RPMI8226 (cell line): ENCODE measurements at regions not wholly inside any gene's neighbourhood (a gene's known extent, or its start where the extent isn't known, plus 50 kb on each side); places are given as distances from the start of the nearest gene placed in this dataset.

Experiments used
- DNase-seq: peaks from one replicate; pipeline ENCODE4 v3.0.0-alpha.2; 2015

GRCh38 chrX:26334232-26334631, 118.3 kb downstream of the MAGEB5 start:
- DNase-seq = no peak

DNA sequence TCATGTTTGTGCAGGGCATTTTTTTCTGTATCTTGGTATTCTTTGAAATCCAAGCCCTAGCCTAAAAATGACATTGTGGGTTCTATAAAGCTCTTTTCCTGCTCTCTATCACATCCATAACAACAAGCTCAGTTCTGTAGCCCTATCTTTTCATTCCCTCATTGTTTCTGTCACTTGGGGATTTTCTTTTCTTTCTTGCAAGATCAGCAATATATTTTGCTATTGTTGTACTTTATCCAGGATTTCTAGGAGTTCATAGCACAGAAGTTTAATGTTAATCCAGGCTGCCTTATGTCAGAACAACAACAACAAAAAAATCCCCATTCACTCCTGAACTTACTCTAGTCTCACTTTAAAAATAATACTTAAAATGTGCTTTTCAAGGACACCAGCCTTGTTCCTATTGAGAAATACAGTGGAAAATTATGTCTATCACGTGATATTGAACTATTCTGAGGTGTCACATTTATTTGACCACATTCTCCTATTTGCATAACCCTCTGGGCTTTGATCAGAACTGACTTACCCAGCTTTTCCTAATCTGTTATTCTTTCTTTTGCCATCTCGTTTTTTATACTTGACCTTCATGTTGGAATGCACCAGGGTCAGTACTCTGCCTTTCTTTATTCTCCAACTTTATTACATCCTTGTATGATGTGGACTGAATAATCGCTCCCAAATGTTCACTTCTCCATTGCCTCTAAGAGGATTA, 112.8 kb downstream of the MAGEB5 start:
- DNase-seq = no peak

DNA sequence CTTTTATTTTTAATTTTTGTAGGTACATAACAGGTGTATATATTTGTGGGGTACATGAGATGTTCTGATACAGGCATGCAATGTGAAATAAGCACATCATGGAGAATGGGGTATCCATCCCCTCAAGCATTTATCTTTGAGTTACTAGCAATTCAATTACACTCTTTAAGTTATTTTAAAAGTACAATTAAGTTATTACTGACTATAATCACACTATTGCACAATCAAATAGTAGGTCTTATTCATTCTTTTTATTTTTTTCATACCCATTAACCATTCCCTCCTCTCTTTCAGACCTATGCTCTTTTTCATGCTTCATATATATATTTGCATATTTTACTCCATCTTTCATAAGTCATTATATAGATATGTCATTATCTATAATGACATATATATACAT, 93.3 kb downstream of the MAGEB5 start:
- no peak for DNase-seq

DNA sequence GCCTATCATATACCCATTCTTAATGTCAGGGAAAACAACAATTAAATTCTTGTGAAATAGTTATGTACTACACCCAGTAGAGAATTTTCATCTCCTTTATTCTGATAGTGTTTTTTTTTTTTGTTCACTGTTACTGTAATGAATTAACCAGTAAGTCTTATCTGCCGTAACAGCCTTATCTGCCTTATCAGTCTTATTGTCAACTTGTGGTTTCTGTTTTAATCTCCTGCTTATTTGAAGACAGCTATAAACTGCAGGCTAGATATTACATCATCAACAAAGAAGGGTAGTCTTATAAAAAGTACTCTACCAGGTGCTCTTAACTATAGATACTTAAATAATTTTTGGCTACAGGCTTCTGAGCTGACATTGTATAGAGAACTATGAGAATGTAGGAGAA, 79.5 kb downstream of the MAGEB5 start:
- no peak for DNase-seq

DNA sequence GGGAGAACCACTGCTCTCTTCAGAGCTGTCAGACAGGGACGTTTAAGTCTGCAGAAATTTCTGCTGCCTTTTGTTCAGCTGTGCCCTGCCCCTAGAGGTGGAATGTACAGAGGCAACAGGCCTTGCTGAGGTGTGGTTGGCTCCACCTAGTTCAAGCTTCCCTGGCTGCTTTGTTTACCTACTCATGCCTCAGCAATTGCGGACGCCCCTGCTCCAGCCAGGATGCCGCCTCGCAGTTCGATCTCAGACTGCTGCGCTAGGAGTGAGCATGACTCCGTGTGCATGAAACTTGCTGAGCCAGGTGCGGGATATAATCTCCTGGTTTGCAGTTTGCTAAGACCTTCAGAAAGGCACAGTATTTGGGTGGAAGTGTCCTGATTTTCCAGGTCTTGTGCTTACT, 70.9 kb downstream of the MAGEB5 start:
- DNase-seq = no peak
